ENCODE measurements at regions not wholly inside any gene's neighbourhood (a gene's known extent, or its start where the extent isn't known, plus 50 kb on each side); places are given as distances from the start of the nearest gene placed in this dataset.

- no peak for DNase-seq
Observed at GRCh38 chr10:128499956-128500355, 373.7 kb upstream of the MKI67 start.

GRCh38 chr10:128500642-128501041, 374.4 kb upstream of the MKI67 start:
- no peak for DNase-seq

GRCh38 chr10:128505346-128505745, 379.1 kb upstream of the MKI67 start:
- DNase-seq: no peak

GRCh38 chr10:128506423-128506822, 380.2 kb upstream of the MKI67 start:
- DNase-seq: no peak

GRCh38 chr10:128507066-128507465, 380.8 kb upstream of the MKI67 start:
- no peak for DNase-seq

- DNase-seq: no peak
Observed at GRCh38 chr10:128511284-128511683, 385.1 kb upstream of the MKI67 start.

GRCh38 chr10:128512767-128513166, 386.5 kb upstream of the MKI67 start:
- DNase-seq: no peak

GRCh38 chr10:128514536-128514935, 388.3 kb upstream of the MKI67 start:
- no peak for DNase-seq

GRCh38 chr10:128516180-128516579, 390.0 kb upstream of the MKI67 start:
- no peak for DNase-seq

GRCh38 chr10:128517167-128517566, 390.9 kb upstream of the MKI67 start:
- DNase-seq: no peak

- DNase-seq: no peak
Observed at GRCh38 chr10:128518000-128518399, 391.8 kb upstream of the MKI67 start.

- DNase-seq: no peak
Observed at GRCh38 chr10:128519581-128519980, 393.4 kb upstream of the MKI67 start.

GRCh38 chr10:128520211-128520815, 394.1 kb upstream of the MKI67 start:
- DNase-seq: no peak

- DNase-seq: no peak
Observed at GRCh38 chr10:128522551-128523308, 396.5 kb upstream of the MKI67 start.

- no peak for DNase-seq
Observed at GRCh38 chr10:128525444-128525843, 399.2 kb upstream of the MKI67 start.

GRCh38 chr10:128525936-128526335, 399.7 kb upstream of the MKI67 start:
- no peak for DNase-seq

- no peak for DNase-seq
Observed at GRCh38 chr10:128526791-128527375, 400.7 kb upstream of the MKI67 start.

GRCh38 chr10:128527711-128528110, 401.5 kb upstream of the MKI67 start:
- DNase-seq: no peak

GRCh38 chr10:128528167-128528566, 401.9 kb upstream of the MKI67 start:
- DNase-seq: no peak

- no peak for DNase-seq
Observed at GRCh38 chr10:128528781-128529180, 402.6 kb upstream of the MKI67 start.

- no peak for DNase-seq
Observed at GRCh38 chr10:128529225-128529624, 403.0 kb upstream of the MKI67 start.

GRCh38 chr10:128530301-128530700, 404.1 kb upstream of the MKI67 start:
- no peak for DNase-seq

- no peak for DNase-seq
Observed at GRCh38 chr10:128530946-128531345, 404.7 kb upstream of the MKI67 start.

GRCh38 chr10:128534686-128535085, 408.5 kb upstream of the MKI67 start:
- no peak for DNase-seq

All from CD4-positive, alpha-beta T cell treated with Interleukin-17A for 1 hour (primary cell).